Activated T-cell treated with anti-CD3 and anti-CD28 coated beads for 4 hours (primary cell): ENCODE measurements at regions not wholly inside any gene's neighbourhood (a gene's known extent, or its start where the extent isn't known, plus 50 kb on each side); places are given as distances from the start of the nearest gene placed in this dataset.

Experiments
- DNase-seq: peaks from one replicate; pipeline ENCODE4 v3.0.0-alpha.2; 2020

GRCh38 chr6:156024339-156024738, 568.7 kb upstream of the NOX3 start:
- no peak for DNase-seq

DNA sequence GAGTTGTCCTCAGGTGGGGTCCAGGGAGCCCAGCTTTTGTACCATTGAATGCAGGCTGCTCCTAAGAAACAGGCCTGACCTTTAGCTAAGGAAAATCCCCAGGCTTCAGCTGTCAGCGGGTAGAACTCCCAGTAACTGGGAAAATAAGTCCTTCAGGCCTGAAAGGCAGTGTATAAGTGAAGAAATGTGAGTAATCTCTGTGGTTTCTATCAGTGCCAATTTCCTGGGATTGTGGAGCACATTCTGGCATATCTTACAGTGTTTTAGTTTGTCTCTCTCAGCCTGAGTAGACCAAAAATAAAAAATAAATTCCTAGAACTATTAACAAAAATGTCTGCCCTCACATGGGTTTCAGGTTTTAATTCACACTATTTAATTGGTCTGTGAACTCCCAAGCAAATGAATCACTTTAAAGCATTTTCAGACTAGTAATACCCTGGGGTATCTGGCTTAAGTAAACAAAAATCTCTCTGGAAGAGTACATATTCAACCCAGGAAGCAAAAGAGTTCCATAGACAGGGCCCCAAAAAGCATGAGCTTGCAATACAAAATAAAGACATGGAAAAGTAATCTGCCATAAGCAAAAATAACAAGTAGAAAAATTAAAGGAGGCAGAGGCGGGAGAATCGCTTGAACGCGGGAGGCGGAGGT, 566.2 kb upstream of the NOX3 start:
- no peak for DNase-seq

- no peak for DNase-seq
Observed at GRCh38 chr6:156017838-156018237, 562.2 kb upstream of the NOX3 start.

DNA sequence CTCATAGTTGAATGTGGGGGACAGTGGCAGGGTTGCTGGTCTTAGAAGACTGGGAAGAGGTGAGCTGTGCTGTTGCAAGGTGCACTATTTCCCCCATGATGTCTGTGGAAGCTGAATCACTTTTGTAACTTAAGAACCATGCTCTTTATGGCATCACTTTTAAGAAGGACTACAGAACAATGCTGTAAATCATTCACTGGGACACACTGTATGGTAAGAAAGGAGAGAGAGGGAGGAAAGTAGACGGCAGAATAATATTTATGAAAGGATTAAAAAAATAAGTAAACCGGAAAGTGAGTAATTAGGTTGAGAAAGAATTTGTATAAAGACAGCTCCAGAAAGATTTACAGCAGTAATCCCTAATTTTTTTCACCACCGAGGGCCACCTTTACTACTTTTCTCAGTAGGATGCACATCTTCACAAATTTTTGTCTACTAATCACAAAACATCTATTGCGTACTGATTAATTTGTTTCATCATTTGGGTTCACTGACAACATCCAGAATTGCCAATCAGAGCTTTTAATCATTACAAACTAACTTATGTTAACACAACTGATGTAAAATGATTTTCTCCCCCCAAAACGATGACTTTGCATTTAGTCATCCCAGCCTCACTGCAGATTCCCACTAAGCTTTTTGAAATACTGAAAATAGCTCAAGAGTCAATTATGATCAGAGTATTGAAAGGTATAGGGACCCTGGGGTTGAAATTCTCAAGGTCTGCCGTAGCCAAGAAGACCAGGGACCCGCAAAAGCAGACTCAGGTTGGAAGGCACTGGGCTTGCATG, 560.7 kb upstream of the NOX3 start:
- DNase-seq: no peak

GRCh38 chr6:156013155-156013554, 557.5 kb upstream of the NOX3 start:
- no peak for DNase-seq

- no peak for DNase-seq
Observed at GRCh38 chr6:156009656-156010055, 554.0 kb upstream of the NOX3 start.

GRCh38 chr6:156004796-156005195, 549.2 kb upstream of the NOX3 start:
- DNase-seq: no peak

- no peak for DNase-seq
Observed at GRCh38 chr6:155996151-155996550, 540.5 kb upstream of the NOX3 start.

DNA sequence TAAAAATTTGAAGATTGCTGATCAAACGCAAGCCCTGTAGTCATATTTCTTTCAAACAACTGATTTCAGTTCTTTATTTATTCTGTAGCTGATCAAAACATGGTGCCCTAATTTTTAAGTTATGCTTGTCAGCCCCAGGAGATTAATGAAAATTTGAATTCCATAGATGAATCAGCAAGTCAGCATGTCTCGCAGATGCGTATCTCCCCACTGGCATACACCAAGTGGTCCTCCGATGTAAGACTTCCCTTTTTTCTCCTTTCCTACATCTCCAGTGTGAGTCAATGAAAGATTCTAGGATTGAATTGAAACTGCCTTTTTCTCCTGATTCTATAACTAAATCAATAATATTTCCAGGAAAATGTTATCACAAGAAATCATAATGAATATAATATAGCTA, 539.6 kb upstream of the NOX3 start:
- DNase-seq: no peak

DNA sequence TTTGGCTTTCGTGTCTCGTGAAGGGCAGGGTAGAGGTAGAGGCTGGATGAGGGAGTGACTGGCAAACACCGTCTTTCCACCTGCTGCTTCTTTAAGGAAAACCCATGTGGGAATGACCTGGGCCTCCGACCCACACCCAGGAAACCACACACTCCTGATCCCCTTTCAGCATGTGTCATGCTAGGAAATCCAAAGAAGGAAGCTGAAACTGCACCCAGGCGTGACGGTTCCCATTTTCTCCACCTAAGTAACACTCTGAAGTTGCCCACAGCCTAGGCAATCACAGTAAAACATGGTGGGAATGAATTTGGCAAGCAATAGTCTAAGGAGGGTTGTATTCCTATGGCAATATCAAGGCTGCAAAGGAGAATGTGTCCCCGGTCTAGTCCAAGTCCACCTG, 538.4 kb upstream of the NOX3 start:
- no peak for DNase-seq

- DNase-seq: no peak
Observed at GRCh38 chr6:155993240-155993639, 537.6 kb upstream of the NOX3 start.

- no peak for DNase-seq
Observed at GRCh38 chr6:155985660-155986138, 530.1 kb upstream of the NOX3 start.

GRCh38 chr6:155980768-155981079, 525.1 kb upstream of the NOX3 start:
- no peak for DNase-seq

- no peak for DNase-seq
Observed at GRCh38 chr6:155980014-155980767, 524.6 kb upstream of the NOX3 start.

DNA sequence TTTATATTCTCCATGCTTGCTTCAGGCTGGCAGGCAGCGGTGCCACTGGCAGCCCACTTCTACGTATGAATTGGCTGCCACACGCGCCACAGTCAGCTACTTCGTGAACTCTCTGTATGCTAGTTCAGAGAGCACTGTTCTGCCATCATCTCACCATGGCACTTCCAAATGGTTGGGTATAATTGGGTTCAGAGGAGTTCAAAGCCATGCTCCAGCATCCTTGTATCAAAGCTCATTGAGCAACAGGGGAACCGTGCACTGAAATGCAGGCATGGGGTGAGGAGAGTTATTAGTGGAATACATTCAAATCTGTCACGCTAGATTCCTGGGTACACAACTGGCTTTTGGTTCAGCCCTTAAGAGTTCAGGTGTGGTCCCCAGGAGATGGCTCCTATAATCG, 519.9 kb upstream of the NOX3 start:
- no peak for DNase-seq

- no peak for DNase-seq
Observed at GRCh38 chr6:155974811-155975323, 519.2 kb upstream of the NOX3 start.

GRCh38 chr6:155974359-155974758, 518.7 kb upstream of the NOX3 start:
- no peak for DNase-seq

DNA sequence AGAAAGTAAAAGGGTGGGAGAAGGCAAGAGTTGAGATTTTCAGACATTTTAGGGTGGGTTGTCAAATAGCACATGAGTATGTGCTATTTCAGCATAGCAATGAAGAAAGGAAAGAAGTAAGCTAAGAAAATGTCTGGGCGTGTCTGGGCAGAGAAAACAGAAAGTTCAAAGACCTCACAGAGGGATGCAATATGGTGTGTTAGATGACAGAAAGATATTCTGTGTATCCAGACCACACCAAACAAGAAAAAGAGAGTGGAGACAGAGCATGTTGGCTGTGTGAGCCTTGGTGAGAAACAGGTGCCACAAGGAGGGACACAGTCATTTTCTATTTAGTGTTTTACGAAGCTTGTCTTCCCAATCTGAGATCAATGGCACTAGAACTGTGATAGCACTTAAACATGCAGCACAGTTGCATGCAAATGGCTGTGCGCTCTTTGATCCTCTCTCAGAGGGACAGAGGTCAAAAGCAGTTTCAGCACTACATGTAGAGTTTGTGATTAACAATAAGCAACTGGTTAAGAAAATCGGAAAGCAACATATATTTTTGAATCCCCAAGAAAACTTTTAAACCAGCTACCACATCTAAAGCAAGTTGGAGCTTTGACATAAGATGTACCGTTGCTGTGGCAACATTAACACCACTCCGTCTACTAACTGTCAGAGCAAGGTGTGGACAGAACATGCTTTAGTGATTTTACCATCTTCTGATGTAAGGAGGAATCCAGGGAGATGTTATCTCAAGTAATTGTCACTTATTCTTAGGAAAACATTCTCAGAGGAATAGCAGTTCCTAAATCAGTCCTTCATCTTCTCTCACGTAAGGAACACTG, 515.5 kb upstream of the NOX3 start:
- no peak for DNase-seq

DNA sequence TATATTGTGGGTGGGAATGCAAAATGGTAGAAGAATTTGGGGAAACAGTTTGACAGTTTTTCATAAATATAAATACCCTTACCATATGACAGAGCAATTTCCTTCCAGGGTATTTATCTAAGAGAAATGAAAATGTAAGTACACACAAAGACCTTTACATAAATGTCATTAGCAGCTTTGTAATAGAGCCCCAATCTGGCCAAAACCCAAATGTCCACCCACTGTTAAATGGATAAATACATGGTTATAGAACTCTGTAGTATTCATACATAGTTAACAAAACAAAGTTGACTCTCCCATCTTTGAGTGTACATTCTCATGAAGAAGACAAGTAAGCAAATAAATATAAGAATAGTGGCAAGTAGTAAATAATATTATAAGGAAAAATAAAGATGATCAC, 514.8 kb upstream of the NOX3 start:
- DNase-seq: no peak

GRCh38 chr6:155968921-155969320, 513.3 kb upstream of the NOX3 start:
- no peak for DNase-seq

DNA sequence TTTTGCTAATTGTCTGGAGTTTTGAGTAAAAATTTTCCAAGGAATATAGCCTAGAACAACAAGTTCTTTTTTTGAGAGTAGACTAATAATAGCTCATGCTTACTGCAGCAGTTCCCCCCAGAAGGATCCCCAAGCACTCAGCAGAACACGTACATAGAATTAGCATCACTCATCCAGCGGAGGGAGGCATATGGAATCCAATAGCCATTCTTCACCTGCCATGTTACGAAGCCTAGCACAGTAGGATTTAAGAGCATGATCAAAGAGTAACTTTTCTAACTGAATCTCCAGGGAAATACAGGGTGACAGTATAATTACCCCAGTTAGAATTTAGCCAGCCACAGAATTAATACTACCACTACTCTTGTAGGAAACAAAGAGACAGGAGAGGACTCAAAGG, 511.7 kb upstream of the NOX3 start:
- no peak for DNase-seq

DNA sequence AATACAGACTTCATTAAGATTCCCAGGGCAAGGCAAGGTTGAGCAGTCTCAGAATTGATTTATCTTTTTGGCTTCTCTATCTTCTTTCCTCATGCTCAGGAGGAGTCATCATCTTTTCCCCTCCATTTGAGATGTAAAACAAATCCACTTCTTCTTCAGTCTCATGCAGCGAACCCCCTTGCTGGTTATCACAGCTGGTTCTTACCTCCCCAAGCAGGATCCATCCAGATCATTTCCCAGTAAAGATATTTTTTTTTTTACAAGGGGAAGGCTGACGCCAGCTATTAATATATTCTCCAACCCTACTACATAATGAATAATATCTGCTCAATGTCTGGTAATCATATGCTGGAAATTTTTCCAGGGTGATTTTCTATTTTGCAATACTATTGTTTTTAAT, 508.9 kb upstream of the NOX3 start:
- DNase-seq: no peak

- no peak for DNase-seq
Observed at GRCh38 chr6:155962276-155962675, 506.6 kb upstream of the NOX3 start.
